ENCODE measurements at regions not wholly inside any gene's neighbourhood (a gene's known extent, or its start where the extent isn't known, plus 50 kb on each side); places are given as distances from the start of the nearest gene placed in this dataset.

DNA sequence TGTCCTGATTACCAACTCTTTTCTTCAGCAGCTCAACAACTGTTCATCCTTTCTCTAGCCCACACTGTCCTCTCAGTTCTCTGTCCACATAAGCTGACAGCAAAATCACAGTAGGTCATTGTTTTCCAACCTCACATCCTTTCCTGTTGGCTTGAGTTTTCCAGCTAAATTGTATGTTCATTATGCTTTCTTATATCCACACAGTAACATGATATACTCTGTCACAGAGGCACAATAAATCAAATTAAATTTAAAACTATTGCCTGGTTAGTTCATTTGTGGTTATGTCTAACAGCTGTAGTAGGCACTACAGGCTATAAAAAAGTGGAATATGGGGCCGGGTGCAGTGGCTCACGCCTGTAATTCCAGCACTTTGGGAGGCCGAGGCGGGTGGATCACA lies 179.9 kb downstream of the ETAA1 start:
- Histone ChIP-seq H3K36me3 (replicated peaks in 1 of 2) (no peaks in the 10 kb centered on the region), H3K9me3 (replicated peaks in 1 of 3) (no peaks in the 10 kb centered on the region), H3K27me3 (no peaks in the 10 kb centered on the region), H3K27ac (no peak overlapping the region), H3K4me3 (no peak overlapping the region), H3K4me1 (replicated peaks in 1 of 2) (no peaks in the 10 kb centered on the region)
- 84 to 95% (median 91%) methylated on average over 4 of the region's 4 CpGs for WGBS, 4 donors
- no peak for TF ChIP-seq POLR2A (IDR thresholded peaks at IDR 0.05)
- TF ChIP-seq, protein P1, sequence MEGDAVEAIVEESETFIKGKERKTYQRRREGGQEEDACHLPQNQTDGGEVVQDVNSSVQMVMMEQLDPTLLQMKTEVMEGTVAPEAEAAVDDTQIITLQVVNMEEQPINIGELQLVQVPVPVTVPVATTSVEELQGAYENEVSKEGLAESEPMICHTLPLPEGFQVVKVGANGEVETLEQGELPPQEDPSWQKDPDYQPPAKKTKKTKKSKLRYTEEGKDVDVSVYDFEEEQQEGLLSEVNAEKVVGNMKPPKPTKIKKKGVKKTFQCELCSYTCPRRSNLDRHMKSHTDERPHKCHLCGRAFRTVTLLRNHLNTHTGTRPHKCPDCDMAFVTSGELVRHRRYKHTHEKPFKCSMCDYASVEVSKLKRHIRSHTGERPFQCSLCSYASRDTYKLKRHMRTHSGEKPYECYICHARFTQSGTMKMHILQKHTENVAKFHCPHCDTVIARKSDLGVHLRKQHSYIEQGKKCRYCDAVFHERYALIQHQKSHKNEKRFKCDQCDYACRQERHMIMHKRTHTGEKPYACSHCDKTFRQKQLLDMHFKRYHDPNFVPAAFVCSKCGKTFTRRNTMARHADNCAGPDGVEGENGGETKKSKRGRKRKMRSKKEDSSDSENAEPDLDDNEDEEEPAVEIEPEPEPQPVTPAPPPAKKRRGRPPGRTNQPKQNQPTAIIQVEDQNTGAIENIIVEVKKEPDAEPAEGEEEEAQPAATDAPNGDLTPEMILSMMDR (IDR thresholded peaks at IDR 0.05), result no peak
- intact Hi-C loops (cut with DNase I), result no loop called here
- DNase-seq, result no peak

DNA sequence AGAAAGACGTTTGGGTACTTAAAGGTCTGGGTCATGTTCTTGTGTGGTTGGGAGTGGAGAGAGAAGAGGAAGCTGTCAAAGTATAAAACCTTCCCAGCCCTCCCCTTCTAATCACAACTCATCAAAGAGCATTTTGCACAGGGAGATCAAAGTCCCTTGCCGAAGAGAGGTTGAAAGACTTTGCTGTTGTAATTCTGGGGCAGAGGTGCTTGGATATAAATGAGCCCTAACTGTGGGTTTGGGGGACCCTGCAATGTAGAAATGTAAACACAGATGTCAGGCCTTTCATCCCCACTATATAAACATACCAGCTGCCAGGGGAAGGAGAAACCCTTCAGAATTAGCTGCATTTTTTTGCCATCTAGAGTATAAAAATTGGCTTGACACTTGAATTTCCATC lies 182.1 kb downstream of the ETAA1 start:
- 51 to 69% (median 57%) methylated on average over 2 of the region's 2 CpGs for WGBS, 4 donors
- DNase-seq, result no peak
- peaks cover 0 to 10% (median 1%) of the 10 kb centered on the region in 3 donors for H3K9me3 ChIP-seq (replicated peaks in 1 of 3)
- H3K36me3 ChIP-seq (replicated peaks in 1 of 2), result no peaks in the 10 kb centered on the region
- H3K4me1 ChIP-seq (replicated peaks in 1 of 2), result no peaks in the 10 kb centered on the region
- H3K4me3 ChIP-seq, result no peak overlapping the region
- H3K27ac ChIP-seq, result no peak overlapping the region
- TF ChIP-seq, protein P1 (IDR thresholded peaks at IDR 0.05), result no peak
- TF ChIP-seq POLR2A (IDR thresholded peaks at IDR 0.05), result no peak
- H3K27me3 ChIP-seq, result no peaks in the 10 kb centered on the region
- intact Hi-C loops (cut with DNase I), result no loop called here

DNA sequence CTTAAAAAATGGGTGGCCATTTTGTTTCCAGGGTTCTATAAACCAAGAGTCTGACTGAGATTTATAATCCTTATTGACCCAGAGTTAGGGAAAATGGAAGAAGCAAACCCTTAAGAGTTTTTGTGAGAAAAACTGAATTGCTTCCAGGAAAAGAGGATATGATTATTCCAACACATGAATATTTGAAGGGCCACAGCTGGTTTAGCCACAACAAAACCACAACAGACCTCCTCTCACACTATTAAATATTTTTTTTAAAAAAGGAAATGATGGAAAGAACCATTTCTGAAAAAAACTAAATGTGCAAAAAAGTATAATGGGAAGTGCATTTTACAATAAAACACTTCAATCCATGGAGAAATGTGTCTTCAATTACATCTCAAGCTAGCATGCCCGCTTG lies 182.7 kb downstream of the ETAA1 start:
- TF ChIP-seq, protein P1 (IDR thresholded peaks at IDR 0.05), result no peak
- TF ChIP-seq POLR2A (IDR thresholded peaks at IDR 0.05), result no peak
- 0 to 91% (median 37%) methylated on average over 1 of the region's 1 CpG for WGBS, 4 donors
- peaks cover 0 to 10% (median 7%) of the 10 kb centered on the region in 3 donors for H3K9me3 ChIP-seq (replicated peaks in 1 of 3)
- no peak overlapping the region for H3K4me3 ChIP-seq
- no peaks in the 10 kb centered on the region for H3K4me1 ChIP-seq (replicated peaks in 1 of 2)
- H3K27me3 ChIP-seq, result no peaks in the 10 kb centered on the region
- no peak for DNase-seq
- H3K27ac ChIP-seq, result no peak overlapping the region
- H3K36me3 ChIP-seq (replicated peaks in 1 of 2), result no peaks in the 10 kb centered on the region
- intact Hi-C loops (cut with DNase I), result no loop called here

DNA sequence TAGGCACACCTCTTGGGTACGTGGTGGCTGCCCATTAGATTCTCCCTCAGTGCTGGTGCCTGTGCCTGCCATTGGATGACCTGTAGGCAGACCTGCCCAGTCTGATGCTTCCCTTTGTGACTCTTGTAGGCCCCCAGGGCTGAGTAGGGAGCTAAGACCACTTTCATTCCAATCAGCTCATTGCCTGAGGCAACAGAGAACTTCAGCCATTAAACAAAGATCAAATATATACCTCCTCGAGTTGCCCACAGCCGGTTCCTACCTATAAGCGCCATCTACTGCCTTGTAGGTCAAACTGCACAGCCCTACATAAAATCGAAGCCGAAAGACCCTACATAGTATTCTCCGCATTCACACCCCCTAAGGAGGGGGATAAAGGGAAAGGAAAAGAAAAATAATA lies 184.6 kb downstream of the ETAA1 start:
- no peaks in the 10 kb centered on the region for H3K36me3 ChIP-seq (replicated peaks in 1 of 2)
- no peak overlapping the region for H3K27ac ChIP-seq
- no peak overlapping the region for H3K4me3 ChIP-seq
- no peaks in the 10 kb centered on the region for H3K27me3 ChIP-seq
- 68 to 81% (median 70%) methylated on average over 6 to 7 of the region's 7 CpGs for WGBS, 4 donors
- H3K4me1 ChIP-seq (replicated peaks in 1 of 2), result no peaks in the 10 kb centered on the region
- no peak for DNase-seq
- intact Hi-C loops (cut with DNase I), result no loop called here
- H3K9me3 ChIP-seq (replicated peaks in 1 of 3), result peaks cover 0 to 19% (median 7%) of the 10 kb centered on the region in 3 donors
- TF ChIP-seq POLR2A (IDR thresholded peaks at IDR 0.05), result no peak
- TF ChIP-seq, protein P1 (IDR thresholded peaks at IDR 0.05), result peak in 1 of 6 experiments; percentile 3

Data from adrenal gland (tissue), 9 donors.